K562 (cell line): ENCODE measurements at regions not wholly inside any gene's neighbourhood (a gene's known extent, or its start where the extent isn't known, plus 50 kb on each side); places are given as distances from the start of the nearest gene placed in this dataset.

Experiments used
- ATAC-seq: fragments of 200-7000 bp; cut with Tn5 transposase; 3 replicates; pipeline ENCODE4 v1.9.1; 2020; ENCODE audit warnings: moderate library complexity
- BruUV-seq: library from RNA; stranded (reverse); fragments of 400-500 nt; replicated peaks from 2 replicates; lab custom pipeline; 2021; lab: Mats Ljungman, UMichigan
- CTCF ChIA-PET: fragments of 300-600 bp; formaldehyde crosslinking; extraction: SDS; loops from one replicate; lab custom pipeline; 2021; ENCODE audit warnings: low intra/inter-chr PET ratio; lab: Yijun Ruan, JAX
- POLR2A ChIA-PET: fragments of 300-600, 350-650 bp; sonication (Branson Sonifier 250); formaldehyde crosslinking; extraction: SDS; loops from one replicate; lab custom pipeline; 2021; ENCODE audit warnings: antibody characterized with exemption, inconsistent platforms; lab: Yijun Ruan, JAX
- DNase-seq, 4 experiments: peaks; one replicate each; pipeline versions ENCODE4 v3.0.0 to v3.0.0-alpha.2; 2011 to 2018; ENCODE audit warnings: low spot score in 3 of 4, mixed read lengths in 3 of 4; ENCODE audit errors: extremely low read depth in 1 of 4
- FAIRE-seq: peaks from 2 replicates; lab custom pipeline; 2011; peaks lifted over from hg19 to GRCh38; lab: Jason Lieb, UNC
- H2AFZ ChIP-seq: 2 replicates; pipeline ENCODE4 v1.6.0; 2011; ENCODE audit warnings: low read depth, low read length, control low read depth, inconsistent platforms
- H3K27ac ChIP-seq: fragments of 200-600 bp; 3 replicates; pipeline ENCODE4 v1.8.0; 2011; ENCODE audit warnings: low read depth, mild to moderate bottlenecking, control low read depth, inconsistent platforms, low read length, moderate library complexity, mixed read lengths; ENCODE audit errors: extremely low read depth
- H3K27me3 ChIP-seq, 2 experiments: fragments of 300-600 bp in 1 of 2; 2 replicates in 1 of 2; 3 replicates in 1 of 2; pipeline versions ENCODE4 v1.6.0 to v1.8.0; 2011; ENCODE audit warnings: inconsistent platforms in 2 of 2, low read length in 2 of 2, mild to moderate bottlenecking in 1 of 2, mixed read lengths in 1 of 2, moderate library complexity in 1 of 2; ENCODE audit not compliant: control insufficient read depth in 2 of 2, insufficient read depth in 2 of 2
- H3K36me3 ChIP-seq: fragments of 300-600 bp; 3 replicates; pipeline ENCODE4 v1.8.0; 2011; ENCODE audit warnings: mild to moderate bottlenecking, low read length, inconsistent platforms; ENCODE audit not compliant: control insufficient read depth, insufficient read depth
- H3K4me1 ChIP-seq, 2 experiments: fragments of 200-600 bp in 1 of 2; replicated peaks in 1 of 2; 2 replicates in 1 of 2; 3 replicates in 1 of 2; pipeline versions ENCODE4 v1.5.1 to v1.8.0; 2011; ENCODE audit warnings: inconsistent platforms in 2 of 2, low read length in 2 of 2, mild to moderate bottlenecking in 1 of 2, mixed read lengths in 1 of 2, moderate library complexity in 1 of 2; ENCODE audit not compliant: control insufficient read depth in 2 of 2, insufficient read depth in 2 of 2
- H3K4me2 ChIP-seq: 2 replicates; pipeline ENCODE4 v1.6.1; 2011; ENCODE audit warnings: low read length, control low read depth, inconsistent platforms, mixed read lengths; ENCODE audit not compliant: insufficient read depth
- H3K4me3 ChIP-seq: fragments of 200-600 bp; sonication (generic), shearing (Covaris generic); 2 replicates; pipeline ENCODE4 v1.5.1; 2016; ENCODE audit warnings: control low read depth, inconsistent platforms
- H3K79me2 ChIP-seq: fragments of 200-600 bp; 3 replicates; pipeline ENCODE4 v1.8.0; 2011; ENCODE audit warnings: low read length, inconsistent platforms; ENCODE audit not compliant: control insufficient read depth, insufficient read depth
- H3K9ac ChIP-seq, 2 experiments: 2 replicates each; pipeline versions ENCODE4 v1.6.0 to v1.6.1; 2011; ENCODE audit warnings: low read depth in 2 of 2, low read length in 2 of 2, control low read depth in 1 of 2, inconsistent platforms in 1 of 2, mild to moderate bottlenecking in 1 of 2, mixed read lengths in 1 of 2; ENCODE audit not compliant: insufficient read depth in 1 of 2
- H3K9me1 ChIP-seq: one replicate; pipeline ENCODE4 v1.6.0; 2011; ENCODE audit warnings: inconsistent platforms, mild to moderate bottlenecking, low read length, moderate library complexity; ENCODE audit not compliant: control insufficient read depth, insufficient read depth
- H3K9me3 ChIP-seq: replicated peaks from 2 replicates; pipeline ENCODE4 v1.5.1; 2011; ENCODE audit warnings: low read depth, low read length, inconsistent platforms; ENCODE audit not compliant: control insufficient read depth, insufficient read depth
- H4K20me1 ChIP-seq: replicated peaks from 2 replicates; pipeline ENCODE4 v1.6.1; 2011; ENCODE audit warnings: low read length, inconsistent platforms, mixed read lengths; ENCODE audit not compliant: control insufficient read depth, insufficient read depth
- MGA ChIP-seq: fragments of 450-650 bp; IDR thresholded peaks from 2 replicates; pipeline ENCODE4 v1.6.1; 2016; ENCODE audit warnings: mild to moderate bottlenecking, moderate library complexity
- PCBP2 ChIP-seq: fragments of 200-400 bp; formaldehyde crosslinking; IDR thresholded peaks from 2 replicates; pipeline ENCODE4 v1.6.1; 2018; ENCODE audit warnings: low read length, low read depth, mild to moderate bottlenecking, moderate library complexity; ENCODE audit not compliant: poor library complexity, severe bottlenecking
- ZNF124 ChIP-seq: sonication (generic); formaldehyde crosslinking; IDR thresholded peaks from 2 replicates; pipeline ENCODE4 v1.8.1; 2022; ENCODE audit warnings: missing genetic modification reagents
- ZNF354B ChIP-seq: fragments of 250-450 bp; sonication (Bioruptor Pico); IDR thresholded peaks from 2 replicates; pipeline ENCODE4 v1.4.0; 2020
- WGBS: fragments of 100-300 bp; shearing (Covaris generic); methylation state at CpG from one replicate; pipeline ENCODE4 v1.1.6; 2016; ENCODE audit warnings: low coverage, mixed read lengths; ENCODE audit not compliant: insufficient coverage; ENCODE audit errors: missing lambda C conversion rate; 5-methylcytosine and 5-hydroxymethylcytosine counted together
- in situ Hi-C: fragments of 300-500 bp; cut with MboI; formaldehyde crosslinking; loops from 4 replicates; pipeline ENCODE4 v1.15.0; 2018; ENCODE audit warnings: inconsistent platforms, mixed read lengths
- intact Hi-C: fragments of 100-400 bp; cut with micrococcal nuclease; formaldehyde crosslinking; loops from 2 replicates; pipeline ENCODE4 v1.14.2; 2022

DNA sequence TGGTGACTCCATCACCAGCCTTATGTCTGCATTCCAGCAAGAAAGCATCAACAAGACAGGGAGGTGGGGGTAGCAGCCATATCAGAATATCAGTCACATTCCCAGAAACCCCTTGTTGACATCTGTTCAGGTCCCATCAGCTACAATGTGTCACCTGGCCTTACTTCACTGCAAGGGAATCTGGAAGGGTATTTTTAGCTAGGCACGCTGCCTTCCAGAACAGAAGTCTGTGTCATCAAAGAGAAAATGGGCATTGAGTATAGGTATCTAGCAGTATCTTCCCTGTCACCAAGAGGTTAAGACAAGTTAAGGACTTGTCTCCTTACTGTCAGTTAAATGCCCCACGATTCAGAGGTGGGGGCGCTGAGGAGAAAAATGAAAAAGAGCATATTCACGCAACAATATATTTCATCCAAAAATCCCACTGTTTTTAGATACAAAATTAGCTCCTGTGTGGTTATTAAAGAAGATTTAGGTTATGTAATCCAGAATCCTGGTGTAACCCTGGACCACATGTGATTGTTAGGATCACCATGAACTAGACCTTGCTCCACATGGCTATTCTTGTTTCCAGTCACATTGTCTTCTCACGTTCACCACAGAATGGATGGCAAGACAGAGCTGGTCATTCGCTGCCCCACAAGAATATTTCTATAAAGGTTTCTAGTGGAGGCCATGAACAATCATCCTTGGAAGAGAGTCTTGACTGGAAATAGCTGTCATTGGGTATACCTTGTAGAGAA is 60.0 kb upstream of the PDHA1 start:
- in situ Hi-C loops: no loop called here
- BruUV-seq: no TSS peak
- TF ChIP-seq ZNF124 (CRISPR knock-in tag) (no peak), PCBP2 (no peak), MGA (no peak), ZNF354B (CRISPR knock-in tag) (no peak)

More for the DNA sequence above, 60.0 kb upstream of the PDHA1 start:
- no peak overlapping the region for H3K4me2 ChIP-seq
- ChIA-PET CTCF (no interaction called here), POLR2A (interaction anchor here (0.7 to 1.2 kb wide), 2 partner anchors 13 to 28 kb away, joined by 3 to 6 read pairs; no protein-coding TSS in a partner anchor)
- no peaks in the 10 kb centered on the region for H3K36me3 ChIP-seq
- H3K27me3 ChIP-seq: peaks cover 2 to 12% of the 10 kb centered on the region in 2 experiments; a peak in 2 of 5 replicates
- H2AFZ ChIP-seq: no peak overlapping the region
- no peaks in the 10 kb centered on the region for H4K20me1 ChIP-seq
- FAIRE-seq: no peak
- WGBS: 0% methylated on average over 6 of the region's 6 CpGs
- no peak overlapping the region for H3K27ac ChIP-seq
- H3K4me1 ChIP-seq: no peaks in the 10 kb centered on the region
- H3K9me3 ChIP-seq: no peaks in the 10 kb centered on the region
- no peaks in the 10 kb centered on the region for H3K79me2 ChIP-seq
- intact Hi-C loops: no loop called here
- H3K9me1 ChIP-seq: no peaks in the 10 kb centered on the region
- no peak for DNase-seq
- no peak overlapping the region for H3K4me3 ChIP-seq
- H3K9ac ChIP-seq: no peak overlapping the region
- no peak for ATAC-seq
